G401.6 (cell line): ENCODE measurements at regions not wholly inside any gene's neighbourhood (a gene's known extent, or its start where the extent isn't known, plus 50 kb on each side); places are given as distances from the start of the nearest gene placed in this dataset.
"Not testable (repeated sequence)": the region's sequence is repeated elsewhere in the genome, so short reads cannot be mapped to it uniquely, and the experiment has no call there.

Experiments
- FAIRE-seq: peaks from 2 replicates; lab custom pipeline; 2012; peaks lifted over from hg19 to GRCh38; lab: Jason Lieb, UNC

DNA sequence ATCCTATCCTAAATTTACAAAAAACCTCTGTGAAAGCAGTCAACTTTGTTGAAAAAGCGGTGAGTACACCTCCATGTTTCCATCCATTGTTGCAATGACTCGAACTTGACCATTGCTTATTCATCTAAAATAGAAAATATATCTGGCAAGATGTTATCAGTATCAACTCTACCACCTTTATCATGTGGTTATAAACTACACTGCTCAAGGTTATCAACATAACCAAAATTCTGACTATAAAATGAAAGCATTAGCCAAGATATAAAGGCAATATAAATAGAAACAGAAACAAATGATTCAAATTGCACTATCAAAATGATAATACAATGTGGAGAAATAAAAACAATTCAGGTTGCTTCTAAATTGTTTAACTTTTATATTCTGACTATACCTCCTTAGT is 150.0 kb downstream of the AVL9 start:
- FAIRE-seq: peak; percentile 34

GRCh38 chr7:32643194-32643593 is 147.9 kb downstream of the AVL9 start:
- no peak for FAIRE-seq

- FAIRE-seq: no peak
These were observed 143.8 kb downstream of the AVL9 start for GRCh38 chr7:32639122-32639521.

DNA sequence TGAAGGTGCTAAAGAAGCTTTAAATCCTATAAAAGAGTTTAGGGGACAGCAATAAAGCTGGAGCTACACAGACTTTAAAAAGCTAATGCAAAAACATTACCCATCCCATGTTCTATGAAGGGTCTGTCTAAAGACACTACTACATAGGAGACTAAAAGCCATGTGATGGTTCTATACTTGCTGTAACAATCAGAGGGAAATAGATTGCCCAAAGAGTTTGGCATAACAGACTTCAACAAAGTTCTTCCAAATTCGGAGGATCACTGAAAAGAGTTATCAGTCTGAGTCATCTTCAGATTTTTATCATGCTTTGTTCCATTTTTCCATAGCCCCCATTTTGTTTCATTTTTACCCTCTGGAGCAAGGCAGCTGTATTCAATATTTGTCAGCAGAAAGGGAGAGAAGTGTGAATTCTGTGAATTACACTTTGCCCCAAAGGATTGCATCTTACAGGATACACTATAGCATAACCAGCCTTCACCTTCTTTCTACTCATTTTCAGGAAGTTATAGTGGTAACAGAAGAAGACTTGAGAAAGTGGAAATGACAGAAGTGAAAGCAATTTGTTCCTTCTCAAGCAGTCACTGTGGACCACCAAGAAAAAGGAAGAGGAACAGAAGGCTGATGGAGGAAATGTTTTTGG is 143.3 kb downstream of the AVL9 start:
- not testable (repeated sequence) for FAIRE-seq
